ENCODE measurements at regions not wholly inside any gene's neighbourhood (a gene's known extent, or its start where the extent isn't known, plus 50 kb on each side); places are given as distances from the start of the nearest gene placed in this dataset.

DNA sequence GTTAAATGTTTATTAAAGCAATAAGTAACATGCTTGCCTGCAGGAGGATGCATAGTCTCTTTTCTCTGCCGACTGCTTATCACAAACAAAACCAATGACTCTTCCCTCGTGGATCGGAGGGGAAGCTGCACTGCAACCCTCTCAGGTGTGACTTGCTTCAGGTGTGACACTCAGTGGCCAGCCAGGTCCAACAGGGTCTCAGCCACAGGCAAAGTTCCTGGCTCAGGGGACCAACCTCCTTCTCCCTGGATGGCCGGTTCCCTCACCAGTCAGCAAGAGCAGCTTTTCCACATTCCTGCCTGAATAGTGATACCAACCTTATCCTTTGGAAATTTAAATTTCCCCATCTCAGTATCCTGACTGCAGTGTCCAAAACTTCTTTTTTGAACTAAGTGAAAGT, 383.5 kb downstream of the CMPK2 start:
- H3K79me1 ChIP-seq (ENCODE audit: insufficient read depth, low read depth, low read length, poor library complexity, severe bottlenecking): no peaks in the 10 kb centered on the region
- H4K8ac ChIP-seq (replicated peaks; ENCODE audit: insufficient read length, low read depth, low read length): no peak overlapping the region
- H3K23ac ChIP-seq (ENCODE audit: insufficient read length, low read depth, low read length): no peak overlapping the region
- H2BK5ac ChIP-seq (ENCODE audit: insufficient read length, low read length): no peak overlapping the region
- H3K14ac ChIP-seq (ENCODE audit: insufficient read depth, low read length): no peak overlapping the region; the same call in 1 of the 2 replicates
- H4K91ac ChIP-seq (ENCODE audit: insufficient read length, low read depth, low read length): no peak overlapping the region
- no peak overlapping the region for H2BK20ac ChIP-seq (ENCODE audit: low read depth, low read length, poor library complexity, severe bottlenecking)
- H3K27ac ChIP-seq (ENCODE audit: insufficient read length, low read depth, low read length): no peak overlapping the region
- no peaks in the 10 kb centered on the region for H4K20me1 ChIP-seq (ENCODE audit: control insufficient read depth, insufficient read depth, insufficient read length)
- Mint-ChIP-seq H3K9me3 (peaks cover 6 to 18% of the 10 kb centered on the region in 2 experiments; a peak in 4 of 5 replicates), H3K4me1 (peaks cover 3 to 6% of the 10 kb centered on the region in 2 experiments), H3K27me3 (ENCODE audit: low read depth) (no peaks in the 10 kb centered on the region; the same call in 1 of the 2 replicates), H3K36me3 (ENCODE audit: insufficient read depth in 1 of 3, low read depth in 3 of 3) (peaks cover 4 to 13% (median 12%) of the 10 kb centered on the region in 3 experiments; a peak in 5 of 7 replicates), H3K4me3 (no peak overlapping the region), H3K27ac (peak overlapping the region in 1 of 3 experiments; percentile 63; a peak in 1 of 7 replicates)
- H2BK120ac ChIP-seq (ENCODE audit: low read depth, low read length, poor library complexity, severe bottlenecking): no peak overlapping the region
- no peak overlapping the region for H2AK5ac ChIP-seq (ENCODE audit: insufficient read length, low read length)
- no peaks in the 10 kb centered on the region for H3K9me3 ChIP-seq (ENCODE audit: control insufficient read depth, low read depth, low read length)
- H3K56ac ChIP-seq (ENCODE audit: insufficient read length, low read depth, low read length): no peak overlapping the region
- H2AFZ ChIP-seq (ENCODE audit: low read length): no peak overlapping the region
- no peak overlapping the region for H3K4ac ChIP-seq (ENCODE audit: low read depth, low read length)
- no peak overlapping the region for H2BK12ac ChIP-seq (ENCODE audit: insufficient read length, low read depth, low read length)
- no peak overlapping the region for H3K4me2 ChIP-seq (ENCODE audit: insufficient read depth, insufficient read length, low read length)
- TF ChIP-seq, protein P1, sequence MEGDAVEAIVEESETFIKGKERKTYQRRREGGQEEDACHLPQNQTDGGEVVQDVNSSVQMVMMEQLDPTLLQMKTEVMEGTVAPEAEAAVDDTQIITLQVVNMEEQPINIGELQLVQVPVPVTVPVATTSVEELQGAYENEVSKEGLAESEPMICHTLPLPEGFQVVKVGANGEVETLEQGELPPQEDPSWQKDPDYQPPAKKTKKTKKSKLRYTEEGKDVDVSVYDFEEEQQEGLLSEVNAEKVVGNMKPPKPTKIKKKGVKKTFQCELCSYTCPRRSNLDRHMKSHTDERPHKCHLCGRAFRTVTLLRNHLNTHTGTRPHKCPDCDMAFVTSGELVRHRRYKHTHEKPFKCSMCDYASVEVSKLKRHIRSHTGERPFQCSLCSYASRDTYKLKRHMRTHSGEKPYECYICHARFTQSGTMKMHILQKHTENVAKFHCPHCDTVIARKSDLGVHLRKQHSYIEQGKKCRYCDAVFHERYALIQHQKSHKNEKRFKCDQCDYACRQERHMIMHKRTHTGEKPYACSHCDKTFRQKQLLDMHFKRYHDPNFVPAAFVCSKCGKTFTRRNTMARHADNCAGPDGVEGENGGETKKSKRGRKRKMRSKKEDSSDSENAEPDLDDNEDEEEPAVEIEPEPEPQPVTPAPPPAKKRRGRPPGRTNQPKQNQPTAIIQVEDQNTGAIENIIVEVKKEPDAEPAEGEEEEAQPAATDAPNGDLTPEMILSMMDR (conservative IDR thresholded peaks at IDR 0.05): no peak
- H3K9ac ChIP-seq (ENCODE audit: extremely low read depth, insufficient read length, low read length): no peak overlapping the region
- DNase-seq: no peak
- no peaks in the 10 kb centered on the region for H3K23me2 ChIP-seq (ENCODE audit: insufficient read length, low read depth, low read length, poor library complexity, severe bottlenecking)
- no peak overlapping the region for H3T11ph ChIP-seq (ENCODE audit: low read length)
- no peaks in the 10 kb centered on the region; the same call in 1 of the 2 replicates for H3K4me1 ChIP-seq (ENCODE audit: insufficient read depth, low read length)
- no peak overlapping the region for H2BK15ac ChIP-seq (ENCODE audit: low read depth, low read length)
- no peak overlapping the region for H3K18ac ChIP-seq (ENCODE audit: insufficient read length, low read depth, low read length)
- no peaks in the 10 kb centered on the region for H3K79me2 ChIP-seq (ENCODE audit: insufficient read depth, low read length)
- H4K5ac ChIP-seq (ENCODE audit: insufficient read length, low read depth, low read length): no peak overlapping the region
- no CpG with 5 or more reads among the region's 4 CpGs for WGBS (ENCODE audit: extremely low coverage, insufficient read length, low lambda C conversion rate)
- no peaks in the 10 kb centered on the region for H3K27me3 ChIP-seq (ENCODE audit: insufficient read depth, low read length)

Data from H9 (cell line).